H54 (cell line): ENCODE measurements at regions not wholly inside any gene's neighbourhood (a gene's known extent, or its start where the extent isn't known, plus 50 kb on each side); places are given as distances from the start of the nearest gene placed in this dataset.
"Not testable (repeated sequence)": the region's sequence is repeated elsewhere in the genome, so short reads cannot be mapped to it uniquely, and the experiment has no call there.

Source experiments
- DNase-seq: peaks from one replicate; pipeline ENCODE4 v3.0.0; 2011; ENCODE audit warnings: low spot score, mixed read lengths; ENCODE audit not compliant: insufficient read length
- FAIRE-seq: peaks from 3 replicates; lab custom pipeline; 2011; peaks lifted over from hg19 to GRCh38; lab: Jason Lieb, UNC
- POLR2A ChIP-seq: IDR thresholded peaks from 2 replicates; pipeline ENCODE4 v1.6.1; 2011; ENCODE audit warnings: low read depth, mild to moderate bottlenecking, low read length

- FAIRE-seq: no peak
- TF ChIP-seq POLR2A: no peak
Observed at GRCh38 chr7:42726066-42726785, 185.6 kb downstream of the C7orf25 start.

DNA sequence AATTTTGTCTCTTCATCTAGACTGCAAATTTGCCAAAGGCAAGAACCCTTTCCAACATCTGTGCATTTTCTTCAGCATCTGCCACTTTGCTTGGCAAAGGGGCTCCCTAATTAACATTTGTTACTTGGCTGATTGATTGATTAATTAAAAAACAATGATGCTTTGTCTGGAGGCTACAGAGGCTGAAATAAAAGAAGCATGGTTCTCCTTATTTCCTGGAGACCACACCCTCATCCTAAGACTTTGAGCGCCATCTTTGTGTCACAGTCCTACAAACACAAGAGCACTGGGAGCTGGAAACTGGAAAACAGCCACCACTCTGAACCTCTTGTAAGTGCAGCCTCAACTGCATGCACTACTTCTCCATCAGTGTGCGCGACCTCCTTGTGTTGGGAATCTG, 189.2 kb downstream of the C7orf25 start:
- FAIRE-seq (no peak), DNase-seq (no peak)
- TF ChIP-seq POLR2A: no peak

More at GRCh38 chr7:42726066-42726785, 185.6 kb downstream of the C7orf25 start:
- DNase-seq: no peak

DNA sequence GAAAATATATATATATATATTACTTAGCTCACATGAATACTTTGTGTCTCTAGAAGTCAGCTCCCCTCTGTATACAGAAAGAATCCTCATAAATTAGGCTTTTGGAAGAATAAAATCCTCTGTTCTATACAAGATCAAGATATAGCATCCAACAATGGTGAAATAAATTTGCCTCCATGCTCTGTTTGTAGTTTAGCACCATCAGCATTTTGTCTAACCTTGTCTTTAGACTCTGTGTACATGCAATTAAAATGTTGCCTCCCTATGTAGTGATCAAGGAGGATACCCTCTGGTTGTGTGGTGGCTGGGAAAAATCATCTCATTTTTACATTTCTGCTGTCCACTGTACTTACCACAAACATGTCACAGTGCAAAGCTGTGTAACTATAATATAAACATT, 189.7 kb downstream of the C7orf25 start:
- TF ChIP-seq POLR2A: no peak
- FAIRE-seq (no peak), DNase-seq (no peak)

GRCh38 chr7:42720991-42721796, 190.7 kb downstream of the C7orf25 start:
- no peak for TF ChIP-seq POLR2A
- FAIRE-seq (no peak), DNase-seq (no peak)

- no peak for TF ChIP-seq POLR2A
Observed at GRCh38 chr7:42720012-42720411, 191.9 kb downstream of the C7orf25 start.

DNA sequence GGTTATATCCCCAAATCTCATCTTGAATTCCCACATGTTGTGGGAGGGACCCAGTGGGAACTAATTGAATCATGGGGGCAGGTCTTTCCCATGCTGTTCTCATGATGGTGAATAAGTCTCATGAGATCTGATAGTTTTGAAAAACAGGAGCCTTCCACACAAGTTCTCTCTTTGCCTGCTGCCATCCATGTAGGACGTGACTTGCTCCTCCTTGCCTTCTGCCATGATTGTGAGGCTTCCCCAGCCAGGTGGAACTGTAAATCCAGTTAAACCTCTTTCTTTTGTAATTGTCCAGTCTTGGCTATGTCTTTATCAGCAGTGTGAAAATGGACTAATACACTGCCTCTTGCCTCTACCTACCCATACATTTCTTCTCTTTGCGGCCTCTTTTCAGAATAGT, 193.4 kb downstream of the C7orf25 start:
- DNase-seq, FAIRE-seq: not testable (repeated sequence)

More at GRCh38 chr7:42720012-42720411, 191.9 kb downstream of the C7orf25 start:
- FAIRE-seq: no peak
- DNase-seq: no peak

DNA sequence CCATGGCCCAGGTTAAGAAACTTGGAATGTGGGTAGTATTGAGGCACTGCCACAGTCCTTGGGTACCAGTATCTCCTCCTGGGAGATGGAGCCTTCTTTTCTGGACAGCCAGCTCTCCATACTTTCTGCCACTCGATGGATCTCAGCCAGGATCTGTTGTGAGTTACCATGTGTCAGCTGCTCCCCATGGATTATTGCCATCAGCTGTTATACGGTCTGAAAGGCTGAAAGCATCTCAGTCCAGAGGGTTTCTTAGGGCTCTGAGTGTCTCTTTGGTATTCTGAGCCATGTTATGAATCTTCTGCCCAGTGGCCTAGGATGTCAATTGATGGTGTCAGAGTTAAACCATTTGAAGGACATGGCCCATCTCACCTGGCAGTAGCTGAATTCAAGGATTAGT, 197.5 kb downstream of the C7orf25 start:
- TF ChIP-seq POLR2A: no peak
- no peak for DNase-seq
- FAIRE-seq: no peak

GRCh38 chr7:42709284-42709683, 202.6 kb downstream of the C7orf25 start:
- no peak for TF ChIP-seq POLR2A
- FAIRE-seq: no peak

DNA sequence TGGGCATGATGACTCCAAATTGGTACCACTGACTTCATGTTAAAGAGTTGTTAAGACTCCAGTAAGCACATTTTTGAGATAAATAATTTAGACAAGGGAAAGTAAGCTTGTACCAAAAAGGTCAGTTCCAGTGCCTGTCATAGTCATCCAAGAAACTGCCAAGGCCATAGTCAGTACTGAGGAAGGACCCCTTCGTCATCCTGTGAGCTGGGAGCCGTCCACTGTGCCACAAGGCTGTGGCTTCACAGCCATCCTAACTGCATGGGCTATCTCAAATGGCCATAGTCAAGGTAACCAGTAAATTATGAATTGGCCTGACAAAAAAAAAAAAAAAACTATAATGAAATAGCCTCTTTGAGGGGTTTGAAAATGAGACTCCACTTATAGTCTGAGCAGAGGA, 207.2 kb downstream of the C7orf25 start:
- TF ChIP-seq POLR2A: no peak
- FAIRE-seq: no peak
- DNase-seq: no peak

More at GRCh38 chr7:42709284-42709683, 202.6 kb downstream of the C7orf25 start:
- no peak for DNase-seq

DNA sequence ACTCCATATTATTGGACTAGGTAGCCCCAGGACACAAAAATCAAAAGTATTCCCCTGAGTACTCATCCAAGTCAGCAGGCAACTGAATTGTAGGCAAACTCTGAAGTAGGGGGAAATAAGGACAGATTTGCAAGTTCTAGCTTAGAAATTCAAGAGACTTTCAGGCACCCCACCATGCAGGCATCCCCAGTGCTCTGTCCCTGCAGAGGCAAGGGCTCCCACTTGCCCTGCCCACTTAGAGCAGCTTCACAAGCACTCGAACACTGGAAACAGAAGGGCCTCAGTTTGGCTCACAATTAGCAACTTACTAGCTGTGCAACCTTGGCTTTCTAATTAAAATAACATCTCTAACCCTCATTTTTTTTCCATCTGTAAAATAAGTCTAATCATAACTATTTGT, 209.2 kb downstream of the C7orf25 start:
- DNase-seq (no peak), FAIRE-seq (no peak)
- no peak for TF ChIP-seq POLR2A

DNA sequence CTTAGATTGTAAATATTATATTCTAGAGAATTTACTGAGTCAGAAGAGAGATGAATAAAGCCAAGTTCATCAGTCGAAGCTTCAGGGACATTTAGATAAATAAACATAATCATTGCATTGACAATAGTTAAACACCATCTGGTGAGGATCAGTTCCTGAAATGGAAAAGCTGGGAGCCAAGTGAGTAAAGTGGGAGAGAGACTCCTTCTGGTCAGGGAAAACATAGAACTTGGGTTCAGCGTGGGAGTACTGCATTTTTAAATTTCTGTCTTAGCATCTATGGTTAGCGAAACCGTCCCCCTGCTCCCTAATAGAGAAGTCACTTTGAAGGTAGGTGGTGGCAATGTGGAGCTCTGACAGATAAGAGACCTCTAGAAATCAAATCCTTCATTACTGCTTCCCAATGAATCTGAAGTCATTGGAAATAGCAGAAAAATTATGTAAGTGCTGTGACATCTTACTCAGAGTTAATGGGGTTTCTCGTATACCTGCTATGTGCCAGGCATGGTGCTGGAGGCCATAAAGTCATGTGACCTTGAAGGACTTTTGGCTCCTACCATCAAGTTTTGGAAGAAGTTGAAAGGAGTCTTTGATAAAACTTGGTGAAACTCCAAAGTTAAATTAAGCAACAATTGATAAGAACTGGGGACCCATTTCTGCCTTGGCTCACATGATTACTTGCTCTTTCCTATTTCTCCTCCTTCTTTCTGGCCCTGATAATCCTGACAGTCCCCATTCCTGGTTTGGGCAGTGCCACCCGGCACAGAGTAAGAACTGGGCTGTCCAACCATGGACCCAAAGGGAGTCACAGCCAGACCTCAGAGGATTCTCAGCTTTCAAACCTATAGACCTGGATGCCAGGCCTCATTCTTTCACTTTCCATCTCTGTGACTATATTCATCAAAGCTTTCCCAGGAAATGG, 211.2 kb downstream of the C7orf25 start:
- no peak for TF ChIP-seq POLR2A
- no peak for DNase-seq
- no peak for FAIRE-seq

DNA sequence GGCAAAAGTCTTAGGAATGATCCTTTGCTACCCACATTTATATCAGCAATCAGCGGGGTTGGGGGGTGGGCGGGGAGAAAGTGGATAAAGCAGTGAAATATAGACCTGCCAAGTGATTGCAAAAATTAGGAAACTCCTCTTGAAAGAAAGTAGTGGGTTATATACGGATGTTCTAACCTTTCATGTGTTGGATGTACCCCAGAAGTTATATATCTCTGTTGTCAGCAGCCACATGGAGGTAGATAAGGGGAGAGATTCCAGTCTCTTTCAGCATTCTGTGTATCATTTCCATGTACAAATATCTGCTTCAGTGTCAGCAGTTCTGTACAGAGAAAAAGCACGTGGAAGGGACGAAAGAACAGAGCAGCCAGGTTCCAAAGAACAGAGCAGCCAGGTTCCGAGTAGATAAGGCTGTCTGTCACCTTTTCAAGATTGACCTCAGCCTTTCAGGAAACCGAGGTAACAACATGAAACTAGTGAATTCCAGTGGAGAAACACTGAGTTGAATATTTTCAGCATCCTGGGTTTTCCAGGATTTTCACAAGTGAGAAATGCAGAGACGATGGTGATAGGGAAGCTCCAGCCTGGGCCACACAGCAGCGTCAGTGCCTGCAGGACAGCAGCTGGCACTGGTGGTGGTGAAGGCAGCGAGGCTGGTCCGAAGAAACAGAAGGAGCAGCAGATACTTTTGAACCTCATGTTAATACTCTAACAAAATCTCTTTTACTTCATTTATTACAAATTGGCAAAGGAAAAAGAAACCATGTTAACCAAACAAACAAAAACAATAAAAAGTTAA, 212.3 kb downstream of the C7orf25 start:
- FAIRE-seq (no peak), DNase-seq (no peak)
- no peak for TF ChIP-seq POLR2A

DNA sequence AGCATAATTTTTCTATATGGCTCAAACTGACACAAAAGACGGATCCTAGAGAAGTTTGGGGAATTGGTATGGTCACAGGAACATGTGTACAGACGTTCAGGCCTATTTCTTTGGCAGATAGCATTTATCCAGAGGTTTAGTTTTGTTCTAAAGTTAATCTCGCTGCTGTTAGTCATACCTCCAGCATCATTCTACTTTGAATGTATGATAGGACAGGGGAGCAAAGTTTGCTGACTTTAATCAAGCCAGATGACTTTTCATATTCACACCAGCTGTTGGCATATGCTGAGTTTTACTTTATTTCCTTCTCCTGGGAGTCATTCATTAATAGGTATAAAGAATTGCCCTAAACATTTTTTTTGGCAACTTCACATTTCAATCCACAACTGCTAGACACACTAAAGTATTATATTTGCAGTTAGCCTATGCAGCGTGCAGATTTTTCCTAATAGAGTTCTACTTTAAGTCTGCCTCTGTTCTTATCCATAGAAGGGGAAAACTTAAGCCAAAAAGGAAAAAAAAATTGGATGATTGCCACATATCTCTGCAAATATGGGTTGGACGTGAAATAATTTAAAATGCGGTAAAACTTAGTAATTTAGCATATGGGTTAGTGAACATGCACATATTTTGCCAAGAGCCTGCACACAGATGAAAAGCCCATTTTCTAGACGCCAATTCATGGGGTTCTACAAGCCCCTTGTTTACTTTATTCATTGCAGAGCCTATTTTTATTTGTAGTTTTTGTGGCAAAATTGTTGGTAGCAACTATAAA, 213.1 kb downstream of the C7orf25 start:
- FAIRE-seq: no peak
- no peak for TF ChIP-seq POLR2A
- no peak for DNase-seq
